ENCODE measurements at regions not wholly inside any gene's neighbourhood (a gene's known extent, or its start where the extent isn't known, plus 50 kb on each side); places are given as distances from the start of the nearest gene placed in this dataset.

- Histone ChIP-seq H3K27ac (peak overlapping the region in 1 of 10 donors; percentile 24), H3K9me3 (no peaks in the 10 kb centered on the region), H3K4me1 (peaks cover 0 to 38% (median 22%) of the 10 kb centered on the region in 9 donors), H3K27me3 (no peaks in the 10 kb centered on the region), H3K4me3 (no peak overlapping the region), H3K36me3 (no peaks in the 10 kb centered on the region)
- no peak for ATAC-seq
- no peak for DNase-seq
- TF ChIP-seq, protein P1, sequence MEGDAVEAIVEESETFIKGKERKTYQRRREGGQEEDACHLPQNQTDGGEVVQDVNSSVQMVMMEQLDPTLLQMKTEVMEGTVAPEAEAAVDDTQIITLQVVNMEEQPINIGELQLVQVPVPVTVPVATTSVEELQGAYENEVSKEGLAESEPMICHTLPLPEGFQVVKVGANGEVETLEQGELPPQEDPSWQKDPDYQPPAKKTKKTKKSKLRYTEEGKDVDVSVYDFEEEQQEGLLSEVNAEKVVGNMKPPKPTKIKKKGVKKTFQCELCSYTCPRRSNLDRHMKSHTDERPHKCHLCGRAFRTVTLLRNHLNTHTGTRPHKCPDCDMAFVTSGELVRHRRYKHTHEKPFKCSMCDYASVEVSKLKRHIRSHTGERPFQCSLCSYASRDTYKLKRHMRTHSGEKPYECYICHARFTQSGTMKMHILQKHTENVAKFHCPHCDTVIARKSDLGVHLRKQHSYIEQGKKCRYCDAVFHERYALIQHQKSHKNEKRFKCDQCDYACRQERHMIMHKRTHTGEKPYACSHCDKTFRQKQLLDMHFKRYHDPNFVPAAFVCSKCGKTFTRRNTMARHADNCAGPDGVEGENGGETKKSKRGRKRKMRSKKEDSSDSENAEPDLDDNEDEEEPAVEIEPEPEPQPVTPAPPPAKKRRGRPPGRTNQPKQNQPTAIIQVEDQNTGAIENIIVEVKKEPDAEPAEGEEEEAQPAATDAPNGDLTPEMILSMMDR (IDR thresholded peaks at IDR 0.05): no peak
- 90 to 92% methylated on average over 6 of the region's 6 CpGs for WGBS, 2 donors
- intact Hi-C loops (cut with DNase I): loop anchor here in 6 of 10 donors (5.0 to 10.0 kb wide), 5 partner anchors 85 to 1235 kb away; no protein-coding TSS in a partner anchor
Measured at GRCh38 chr21:35929901-35930300, 130.4 kb downstream of the SETD4 start.

GRCh38 chr21:35927262-35927661 lies 133.1 kb downstream of the SETD4 start:
- intact Hi-C loops (cut with DNase I): no loop called here
- H3K9me3 ChIP-seq: no peaks in the 10 kb centered on the region

DNA sequence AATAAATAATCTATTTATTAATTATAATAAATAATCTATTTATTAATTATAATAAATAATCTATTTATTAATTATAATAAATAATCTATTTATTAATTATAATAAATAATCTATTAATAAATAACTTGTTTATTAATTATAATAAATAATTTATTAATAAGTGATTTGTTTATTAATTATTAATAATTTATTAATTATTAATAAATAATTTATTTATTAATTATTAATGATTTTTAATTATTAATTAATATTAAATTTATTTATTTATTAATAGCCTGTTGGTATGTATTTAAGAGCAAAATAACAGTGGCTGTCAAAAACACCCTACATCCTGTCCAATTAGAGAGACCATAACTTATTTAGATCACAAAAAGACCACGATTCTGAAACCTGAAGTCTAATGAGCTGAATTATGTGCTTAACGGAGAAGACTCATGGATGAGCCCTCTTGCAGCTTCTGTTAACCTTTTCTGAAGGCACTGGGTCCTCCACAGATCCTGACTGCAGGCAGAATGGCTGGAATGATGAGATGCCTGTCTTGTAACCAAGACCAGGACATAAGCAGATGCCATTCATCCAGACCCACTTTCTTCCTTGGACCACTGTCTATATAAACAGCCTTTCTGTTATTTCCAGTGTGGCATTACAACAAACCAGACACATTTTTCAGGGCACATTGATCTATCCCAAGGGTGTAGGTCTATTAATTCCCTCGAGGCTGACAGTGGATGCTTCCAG lies 134.2 kb downstream of the SETD4 start:
- 87 to 90% methylated on average over 3 of the region's 3 CpGs for WGBS, 2 donors
- H3K36me3 ChIP-seq: no peaks in the 10 kb centered on the region
- H3K4me1 ChIP-seq: peaks cover 0 to 15% (median under 1%) of the 10 kb centered on the region in 9 donors
- DNase-seq (no peak), ATAC-seq (no peak)
- intact Hi-C loops (cut with DNase I): no loop called here
- no peaks in the 10 kb centered on the region for H3K9me3 ChIP-seq
- no peaks in the 10 kb centered on the region for H3K27me3 ChIP-seq
- H3K27ac ChIP-seq: no peak overlapping the region
- no peak overlapping the region for H3K4me3 ChIP-seq
- TF ChIP-seq, protein P1 (IDR thresholded peaks at IDR 0.05): no peak

More at GRCh38 chr21:35927262-35927661, 133.1 kb downstream of the SETD4 start:
- no peak for ATAC-seq
- H3K4me3 ChIP-seq: no peak overlapping the region
- no peaks in the 10 kb centered on the region for H3K27me3 ChIP-seq
- 72 to 77% methylated on average over 7 of the region's 7 CpGs for WGBS, 2 donors
- TF ChIP-seq, protein P1 (IDR thresholded peaks at IDR 0.05): no peak
- H3K27ac ChIP-seq: no peak overlapping the region
- no peak for DNase-seq
- H3K4me1 ChIP-seq: peaks cover 0 to 25% (median 11%) of the 10 kb centered on the region in 9 donors
- H3K36me3 ChIP-seq: no peaks in the 10 kb centered on the region

DNA sequence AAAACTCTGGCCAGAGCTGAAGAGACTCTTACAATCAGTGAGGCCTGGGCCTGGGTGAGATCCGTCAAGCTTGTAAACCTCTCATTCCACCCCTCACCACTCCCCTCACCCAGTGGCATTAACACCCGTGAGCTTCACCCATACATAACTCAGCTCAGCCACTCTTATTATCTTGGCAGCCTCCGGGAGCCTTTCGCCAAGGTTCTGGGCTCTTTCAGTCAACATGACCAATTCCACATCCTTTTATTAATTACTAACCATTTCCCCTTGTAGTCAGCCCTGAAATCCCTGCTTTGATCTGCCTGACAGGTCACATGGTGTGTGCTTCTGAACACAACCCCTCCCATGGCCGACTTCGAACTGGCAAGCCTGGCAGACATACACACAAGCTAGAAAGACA lies 134.8 kb downstream of the SETD4 start:
- WGBS, 2 donors: 46 to 47% methylated on average over 6 of the region's 6 CpGs
- Histone ChIP-seq H3K27me3 (no peaks in the 10 kb centered on the region), H3K4me1 (peaks cover 0 to 14% (median 0%) of the 10 kb centered on the region in 9 donors), H3K4me3 (no peak overlapping the region), H3K27ac (peak overlapping the region in 2 of 10 donors; percentile 4 to 5), H3K9me3 (no peaks in the 10 kb centered on the region), H3K36me3 (no peaks in the 10 kb centered on the region)
- no peak for DNase-seq
- TF ChIP-seq, protein P1 (IDR thresholded peaks at IDR 0.05): no peak
- peak in 1 of 8 donors; percentile 28 for ATAC-seq
- intact Hi-C loops (cut with DNase I): no loop called here

Measured in heart right ventricle (tissue), 16 donors.